ENCODE measurements at regions not wholly inside any gene's neighbourhood (a gene's known extent, or its start where the extent isn't known, plus 50 kb on each side); places are given as distances from the start of the nearest gene placed in this dataset.
"Not testable (repeated sequence)": the region's sequence is repeated elsewhere in the genome, so short reads cannot be mapped to it uniquely, and the experiment has no call there.

DNA sequence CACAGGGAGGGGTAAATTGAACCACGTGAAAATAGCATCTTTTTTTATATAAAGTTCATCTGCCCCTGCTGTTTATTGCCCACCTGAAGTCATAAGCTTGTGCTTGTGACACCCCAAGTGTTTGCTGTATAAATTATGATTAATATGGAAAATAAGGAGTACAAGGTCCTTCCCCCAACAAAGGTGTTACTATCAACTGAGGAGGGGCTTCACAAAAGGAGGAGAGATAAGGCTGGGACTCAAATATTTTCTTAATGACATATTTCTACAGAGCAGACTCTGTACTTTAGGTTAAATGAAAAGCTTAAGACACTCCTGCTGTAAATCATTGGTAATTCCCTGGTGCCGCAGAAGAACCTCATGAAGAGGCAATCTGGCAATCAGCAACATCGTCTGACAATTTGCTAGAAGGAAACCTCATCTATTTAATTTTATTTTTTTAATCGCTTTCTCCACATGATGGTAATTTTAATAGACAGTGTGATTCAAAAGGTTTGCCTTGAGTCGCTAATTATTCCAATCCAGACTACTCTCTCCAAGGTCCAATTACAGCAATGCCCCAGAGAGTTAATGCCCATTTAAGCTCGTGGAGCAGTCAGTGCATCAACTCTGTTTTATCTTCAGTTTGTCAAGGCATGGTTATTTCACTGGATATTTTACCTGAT is 1432.4 kb downstream of the FAM181B start:
- no peak for DNase-seq
- no peaks in the 10 kb centered on the region for H3K4me1 ChIP-seq
- intact Hi-C loops (cut with DNase I; ENCODE audit: low total_unique reads): no loop called here
- no peak overlapping the region for H3K4me3 ChIP-seq
- no peaks in the 10 kb centered on the region for H3K27me3 ChIP-seq
- no peak overlapping the region for H3K27ac ChIP-seq
- H3K36me3 ChIP-seq: no peaks in the 10 kb centered on the region
- TF ChIP-seq, protein P1, sequence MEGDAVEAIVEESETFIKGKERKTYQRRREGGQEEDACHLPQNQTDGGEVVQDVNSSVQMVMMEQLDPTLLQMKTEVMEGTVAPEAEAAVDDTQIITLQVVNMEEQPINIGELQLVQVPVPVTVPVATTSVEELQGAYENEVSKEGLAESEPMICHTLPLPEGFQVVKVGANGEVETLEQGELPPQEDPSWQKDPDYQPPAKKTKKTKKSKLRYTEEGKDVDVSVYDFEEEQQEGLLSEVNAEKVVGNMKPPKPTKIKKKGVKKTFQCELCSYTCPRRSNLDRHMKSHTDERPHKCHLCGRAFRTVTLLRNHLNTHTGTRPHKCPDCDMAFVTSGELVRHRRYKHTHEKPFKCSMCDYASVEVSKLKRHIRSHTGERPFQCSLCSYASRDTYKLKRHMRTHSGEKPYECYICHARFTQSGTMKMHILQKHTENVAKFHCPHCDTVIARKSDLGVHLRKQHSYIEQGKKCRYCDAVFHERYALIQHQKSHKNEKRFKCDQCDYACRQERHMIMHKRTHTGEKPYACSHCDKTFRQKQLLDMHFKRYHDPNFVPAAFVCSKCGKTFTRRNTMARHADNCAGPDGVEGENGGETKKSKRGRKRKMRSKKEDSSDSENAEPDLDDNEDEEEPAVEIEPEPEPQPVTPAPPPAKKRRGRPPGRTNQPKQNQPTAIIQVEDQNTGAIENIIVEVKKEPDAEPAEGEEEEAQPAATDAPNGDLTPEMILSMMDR (IDR thresholded peaks at IDR 0.05): no peak
- H3K9me3 ChIP-seq: no peaks in the 10 kb centered on the region

GRCh38 chr11:81286959-81287358 is 1446.7 kb downstream of the FAM181B start:
- TF ChIP-seq, protein P1 (IDR thresholded peaks at IDR 0.05): no peak
- no peak overlapping the region for H3K27ac ChIP-seq
- DNase-seq: no peak
- intact Hi-C loops (cut with DNase I; ENCODE audit: low total_unique reads): no loop called here
- no peak overlapping the region for H3K4me3 ChIP-seq
- peaks cover 0 to 8% (median 6%) of the 10 kb centered on the region in 3 donors for H3K9me3 ChIP-seq
- H3K36me3 ChIP-seq: no peaks in the 10 kb centered on the region
- H3K27me3 ChIP-seq: no peaks in the 10 kb centered on the region
- no peaks in the 10 kb centered on the region for H3K4me1 ChIP-seq

DNA sequence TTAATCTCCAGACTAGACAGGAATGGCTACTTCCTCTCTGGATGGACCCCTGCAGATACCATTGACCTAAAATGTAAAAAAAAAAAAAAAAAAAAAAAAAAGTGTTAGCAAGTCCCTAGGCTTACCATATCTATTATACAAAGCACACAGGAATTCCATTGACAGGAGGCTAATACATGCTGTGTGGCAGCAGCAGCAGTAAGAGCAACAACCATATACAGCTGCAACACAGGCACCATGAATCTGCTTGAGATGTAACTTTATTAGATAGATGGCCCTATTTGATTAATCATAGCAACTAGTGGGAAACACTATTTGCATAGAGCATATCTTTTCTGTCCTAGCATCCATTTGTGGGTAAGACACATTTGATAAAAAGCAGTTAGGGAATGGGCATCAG is 1447.1 kb downstream of the FAM181B start:
- peaks cover 0 to 8% (median 6%) of the 10 kb centered on the region in 3 donors for H3K9me3 ChIP-seq
- H3K36me3 ChIP-seq: no peaks in the 10 kb centered on the region
- intact Hi-C loops (cut with DNase I; ENCODE audit: low total_unique reads): no loop called here
- TF ChIP-seq, protein P1 (IDR thresholded peaks at IDR 0.05): no peak
- no peak for DNase-seq
- H3K4me3 ChIP-seq: no peak overlapping the region
- no peaks in the 10 kb centered on the region for H3K27me3 ChIP-seq
- H3K4me1 ChIP-seq: no peaks in the 10 kb centered on the region
- no peak overlapping the region for H3K27ac ChIP-seq

GRCh38 chr11:81280228-81280627 is 1453.4 kb downstream of the FAM181B start:
- H3K27ac ChIP-seq; intact Hi-C loops (cut with DNase I; ENCODE audit: low total_unique reads); H3K9me3 ChIP-seq; H3K4me1 ChIP-seq; H3K36me3 ChIP-seq; H3K27me3 ChIP-seq; H3K4me3 ChIP-seq; DNase-seq: not testable (repeated sequence)

DNA sequence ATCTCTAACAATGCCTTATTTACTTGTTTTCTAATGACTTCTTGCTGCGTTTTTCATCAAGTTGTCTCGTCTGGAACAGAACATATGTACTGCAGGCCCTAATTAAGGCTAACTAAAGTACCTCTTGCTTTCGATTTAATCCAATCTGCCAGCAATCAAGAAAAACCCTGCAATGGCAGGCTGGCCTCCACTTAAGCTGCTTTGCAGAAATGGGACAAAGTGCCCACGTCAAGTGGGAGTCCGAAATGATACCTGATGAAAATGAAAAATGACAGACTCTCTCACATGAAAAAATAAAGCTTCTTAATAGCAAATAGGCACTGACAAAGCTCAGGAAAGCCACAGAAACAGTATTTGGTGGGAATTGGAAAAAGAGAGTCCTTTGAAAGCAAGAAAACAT is 1454.7 kb downstream of the FAM181B start:
- intact Hi-C loops (cut with DNase I; ENCODE audit: low total_unique reads): no loop called here
- H3K4me1 ChIP-seq: no peaks in the 10 kb centered on the region

GRCh38 chr11:81270686-81271085 is 1463.0 kb downstream of the FAM181B start:
- Histone ChIP-seq H3K27ac (no peak overlapping the region), H3K36me3 (no peaks in the 10 kb centered on the region), H3K9me3 (no peaks in the 10 kb centered on the region), H3K4me3 (no peak overlapping the region), H3K4me1 (no peaks in the 10 kb centered on the region), H3K27me3 (no peaks in the 10 kb centered on the region)
- DNase-seq: no peak
- intact Hi-C loops (cut with DNase I; ENCODE audit: low total_unique reads): no loop called here
- TF ChIP-seq, protein P1 (IDR thresholded peaks at IDR 0.05): no peak

More for the DNA sequence above, 1454.7 kb downstream of the FAM181B start:
- no peak for DNase-seq
- TF ChIP-seq, protein P1 (IDR thresholded peaks at IDR 0.05): no peak
- H3K9me3 ChIP-seq: no peaks in the 10 kb centered on the region
- no peak overlapping the region for H3K27ac ChIP-seq
- H3K27me3 ChIP-seq: no peaks in the 10 kb centered on the region
- no peaks in the 10 kb centered on the region for H3K36me3 ChIP-seq
- H3K4me3 ChIP-seq: no peak overlapping the region

Data from tibial artery (tissue), 4 donors.